A673 (cell line): ENCODE measurements at regions not wholly inside any gene's neighbourhood (a gene's known extent, or its start where the extent isn't known, plus 50 kb on each side); places are given as distances from the start of the nearest gene placed in this dataset.

Experiments used
- CTCF ChIP-seq: fragments of 300-800, 200-600 bp; sonication (generic); conservative IDR thresholded peaks from 2 replicates; pipeline ENCODE4 v1.5.1; 2017; ENCODE audit warnings: low read depth, mild to moderate bottlenecking, antibody characterized with exemption, low read length, moderate library complexity, mixed read lengths
- EZH2 ChIP-seq: fragments of 200-600 bp; sonication (generic); IDR thresholded peaks from 2 replicates; pipeline ENCODE4 v1.6.1; 2017; ENCODE audit warnings: borderline replicate concordance, low read depth, mild to moderate bottlenecking, mixed read lengths, antibody characterized with exemption, low read length; ENCODE audit not compliant: poor library complexity, severe bottlenecking

GRCh38 chr12:89080793-89081465 is 271.4 kb downstream of the DUSP6 start:
- TF ChIP-seq CTCF, result no peak
- no peak for TF ChIP-seq EZH2
